GM18520 (cell line): ENCODE measurements at regions not wholly inside any gene's neighbourhood (a gene's known extent, or its start where the extent isn't known, plus 50 kb on each side); places are given as distances from the start of the nearest gene placed in this dataset.
"Not testable (repeated sequence)": the region's sequence is repeated elsewhere in the genome, so short reads cannot be mapped to it uniquely, and the experiment has no call there.

Experiments
- ATAC-seq: cut with Tn5 transposase; IDR thresholded peaks from one replicate; pipeline ENCODE4 v1.9.1; 2021; ENCODE audit not compliant: unreplicated experiment

- no peak for ATAC-seq
These were observed 437.5 kb downstream of the TMEM232 start for GRCh38 chr5:110288766-110289511.

GRCh38 chr5:110289512-110289810, 437.0 kb downstream of the TMEM232 start:
- ATAC-seq = no peak

GRCh38 chr5:110290542-110290941, 435.9 kb downstream of the TMEM232 start:
- no peak for ATAC-seq

- no peak for ATAC-seq
These were observed 432.2 kb downstream of the TMEM232 start for GRCh38 chr5:110294281-110294680.

- ATAC-seq = no peak
These were observed 429.3 kb downstream of the TMEM232 start for GRCh38 chr5:110297152-110297670.

- ATAC-seq = no peak
These were observed 422.3 kb downstream of the TMEM232 start for GRCh38 chr5:110304176-110304575.

- no peak for ATAC-seq
These were observed 419.8 kb downstream of the TMEM232 start for GRCh38 chr5:110306650-110307049.

GRCh38 chr5:110309222-110309621, 417.2 kb downstream of the TMEM232 start:
- no peak for ATAC-seq

GRCh38 chr5:110316566-110316965, 409.9 kb downstream of the TMEM232 start:
- ATAC-seq = not testable (repeated sequence)

GRCh38 chr5:110321117-110321516, 405.4 kb downstream of the TMEM232 start:
- no peak for ATAC-seq

- no peak for ATAC-seq
These were observed 403.1 kb downstream of the TMEM232 start for GRCh38 chr5:110323357-110323756.

GRCh38 chr5:110323832-110324231, 402.6 kb downstream of the TMEM232 start:
- no peak for ATAC-seq

GRCh38 chr5:110324876-110325275, 401.6 kb downstream of the TMEM232 start:
- ATAC-seq = no peak

GRCh38 chr5:110329955-110330525, 396.4 kb downstream of the TMEM232 start:
- no peak for ATAC-seq

GRCh38 chr5:110333384-110333783, 393.1 kb downstream of the TMEM232 start:
- no peak for ATAC-seq

GRCh38 chr5:110335361-110336066, 391.0 kb downstream of the TMEM232 start:
- ATAC-seq = no peak

GRCh38 chr5:110338341-110339083, 388.0 kb downstream of the TMEM232 start:
- no peak for ATAC-seq

GRCh38 chr5:110339399-110339798, 387.1 kb downstream of the TMEM232 start:
- no peak for ATAC-seq

GRCh38 chr5:110341836-110342235, 384.6 kb downstream of the TMEM232 start:
- no peak for ATAC-seq

GRCh38 chr5:110342683-110343082, 383.8 kb downstream of the TMEM232 start:
- no peak for ATAC-seq

GRCh38 chr5:110343616-110344015, 382.9 kb downstream of the TMEM232 start:
- no peak for ATAC-seq
